ENCODE measurements at regions not wholly inside any gene's neighbourhood (a gene's known extent, or its start where the extent isn't known, plus 50 kb on each side); places are given as distances from the start of the nearest gene placed in this dataset.

GRCh38 chr20:22887796-22888195 lies 147.3 kb upstream of the SSTR4 start:
- Histone ChIP-seq H4K20me1 (ENCODE audit: control insufficient read depth, insufficient read depth, low read length, poor library complexity, severe bottlenecking) (no peaks in the 10 kb centered on the region), H3K4me3 (ENCODE audit: control extremely low read depth in 1 of 5, extremely low read depth in 1 of 5, insufficient read depth in 1 of 5, low read depth in 2 of 5, low read length in 4 of 5) (no peak overlapping the region), H3K36me3 (replicated peaks in 1 of 2; ENCODE audit: control extremely low read depth in 1 of 2, control insufficient read depth in 1 of 2, extremely low read depth in 1 of 2, insufficient read depth in 2 of 2, low read length in 1 of 2) (no peaks in the 10 kb centered on the region), H2AFZ (ENCODE audit: insufficient read depth, low read depth, low read length, poor library complexity, severe bottlenecking) (no peak overlapping the region), H3K27me3 (replicated peaks in 1 of 4; ENCODE audit: control extremely low read depth in 1 of 4, control insufficient read depth in 3 of 4, insufficient read depth in 4 of 4, low read length in 3 of 4) (no peaks in the 10 kb centered on the region), H3K9ac (ENCODE audit: low read length) (no peak overlapping the region), H3K79me2 (ENCODE audit: control insufficient read depth, insufficient read depth, low read length) (no peaks in the 10 kb centered on the region), H3K4me2 (replicated peaks; ENCODE audit: low read depth, low read length, poor library complexity, severe bottlenecking) (no peak overlapping the region), H3K27ac (ENCODE audit: low read length in 2 of 2) (no peak overlapping the region), H3K9me3 (ENCODE audit: control extremely low read depth in 1 of 3, control insufficient read depth in 2 of 3, insufficient read depth in 1 of 3, low read length in 2 of 3) (no peaks in the 10 kb centered on the region), H3K4me1 (ENCODE audit: control insufficient read depth in 2 of 2, insufficient read depth in 2 of 2, low read length in 2 of 2) (no peaks in the 10 kb centered on the region)
- CTCF ChIA-PET: interaction anchor here (1.0 kb wide), 1 partner anchor 11 kb away, joined by 3 read pairs; no protein-coding TSS in a partner anchor
- no peaks in the 10 kb centered on the region for H3K9me3 Mint-ChIP-seq (ENCODE audit: insufficient read depth)
- H3K27ac Mint-ChIP-seq: no peak overlapping the region
- intact Hi-C loops (cut with micrococcal nuclease): no loop called here
- peaks cover 6% of the 10 kb centered on the region for H3K27me3 Mint-ChIP-seq
- no peak for DNase-seq
- no peak overlapping the region for H3K4me3 Mint-ChIP-seq
- TF ChIP-seq EZH2 (IDR thresholded peaks at IDR 0.05; ENCODE audit: borderline replicate concordance, insufficient read depth, low read depth, low read length, poor library complexity, severe bottlenecking): no peak
- no peak for TF ChIP-seq CTCF (IDR thresholded peaks at IDR 0.05)
- no peaks in the 10 kb centered on the region for H3K4me1 Mint-ChIP-seq
- no peak for ATAC-seq (ENCODE audit: low read depth)
- POLR2A ChIA-PET: no interaction called here
- 100% methylated on average over 1 of the region's 2 CpGs for WGBS (ENCODE audit: insufficient coverage)

GRCh38 chr20:22890594-22891300 lies 144.4 kb upstream of the SSTR4 start:
- H3K4me3 ChIP-seq (ENCODE audit: control extremely low read depth in 1 of 5, extremely low read depth in 1 of 5, insufficient read depth in 1 of 5, low read depth in 2 of 5, low read length in 4 of 5): no peak overlapping the region
- no peaks in the 10 kb centered on the region for H3K36me3 ChIP-seq (replicated peaks in 1 of 2; ENCODE audit: control extremely low read depth in 1 of 2, control insufficient read depth in 1 of 2, extremely low read depth in 1 of 2, insufficient read depth in 2 of 2, low read length in 1 of 2)
- no peaks in the 10 kb centered on the region for H4K20me1 ChIP-seq (ENCODE audit: control insufficient read depth, insufficient read depth, low read length, poor library complexity, severe bottlenecking)
- no peak overlapping the region for H3K27ac ChIP-seq (ENCODE audit: low read length in 2 of 2)
- WGBS (ENCODE audit: insufficient coverage): 86% methylated on average over 5 of the region's 5 CpGs
- ChIA-PET CTCF (no interaction called here), POLR2A (no interaction called here)
- H3K4me3 Mint-ChIP-seq: no peak overlapping the region
- no peak overlapping the region for H3K27ac Mint-ChIP-seq
- H2AFZ ChIP-seq (ENCODE audit: insufficient read depth, low read depth, low read length, poor library complexity, severe bottlenecking): no peak overlapping the region
- no peaks in the 10 kb centered on the region for H3K4me1 ChIP-seq (ENCODE audit: control insufficient read depth in 2 of 2, insufficient read depth in 2 of 2, low read length in 2 of 2)
- no peaks in the 10 kb centered on the region for H3K79me2 ChIP-seq (ENCODE audit: control insufficient read depth, insufficient read depth, low read length)
- no peaks in the 10 kb centered on the region for H3K27me3 ChIP-seq (replicated peaks in 1 of 4; ENCODE audit: control extremely low read depth in 1 of 4, control insufficient read depth in 3 of 4, insufficient read depth in 4 of 4, low read length in 3 of 4)
- TF ChIP-seq EZH2 (IDR thresholded peaks at IDR 0.05; ENCODE audit: borderline replicate concordance, insufficient read depth, low read depth, low read length, poor library complexity, severe bottlenecking): no peak
- no peak for TF ChIP-seq CTCF (IDR thresholded peaks at IDR 0.05)
- H3K4me1 Mint-ChIP-seq: no peaks in the 10 kb centered on the region
- peaks cover 6% of the 10 kb centered on the region for H3K27me3 Mint-ChIP-seq
- no peaks in the 10 kb centered on the region for H3K9me3 ChIP-seq (ENCODE audit: control extremely low read depth in 1 of 3, control insufficient read depth in 2 of 3, insufficient read depth in 1 of 3, low read length in 2 of 3)
- intact Hi-C loops (cut with micrococcal nuclease): no loop called here
- H3K9ac ChIP-seq (ENCODE audit: low read length): no peak overlapping the region
- H3K4me2 ChIP-seq (replicated peaks; ENCODE audit: low read depth, low read length, poor library complexity, severe bottlenecking): no peak overlapping the region
- ATAC-seq (ENCODE audit: low read depth) (no peak), DNase-seq (no peak)
- no peaks in the 10 kb centered on the region for H3K9me3 Mint-ChIP-seq (ENCODE audit: insufficient read depth)
